GM23338 (cell line): ENCODE measurements at regions not wholly inside any gene's neighbourhood (a gene's known extent, or its start where the extent isn't known, plus 50 kb on each side); places are given as distances from the start of the nearest gene placed in this dataset.

ENCODE experiments used
- ATAC-seq: fragments of 200-7000 bp; cut with Tn5 transposase; 3 replicates; pipeline ENCODE4 v1.9.1; 2020
- DNase-seq: peaks from one replicate; pipeline ENCODE4 v3.0.0-alpha.2; 2015; ENCODE audit warnings: low spot score
- H2AFZ ChIP-seq: fragments of 200-600 bp; sonication (generic); 2 replicates; pipeline ENCODE4 v1.8.0; 2016; ENCODE audit warnings: antibody characterized with exemption, mild to moderate bottlenecking, moderate library complexity
- H3F3A ChIP-seq: fragments of 200-600 bp; sonication (generic); replicated peaks from 2 replicates; pipeline ENCODE4 v1.8.0; 2017; ENCODE audit warnings: antibody characterized with exemption, mixed run types, low read depth
- H3K27ac ChIP-seq: fragments of 200-600 bp; sonication (generic); 2 replicates; pipeline ENCODE4 v1.6.1; 2016; ENCODE audit warnings: low read depth
- H3K27me3 ChIP-seq: fragments of 200-600 bp; sonication (generic); 2 replicates; pipeline ENCODE4 v1.8.0; 2016; ENCODE audit warnings: mild to moderate bottlenecking, mixed run types, moderate library complexity; ENCODE audit not compliant: insufficient read depth
- H3K36me3 ChIP-seq: fragments of 200-600 bp; sonication (generic); 2 replicates; pipeline ENCODE4 v1.8.0; 2016; ENCODE audit warnings: mild to moderate bottlenecking; ENCODE audit not compliant: insufficient read depth
- H3K4me1 ChIP-seq: fragments of 200-600 bp; sonication (generic); 2 replicates; pipeline ENCODE4 v1.8.0; 2016; ENCODE audit warnings: mild to moderate bottlenecking, moderate library complexity; ENCODE audit not compliant: insufficient read depth
- H3K4me2 ChIP-seq: fragments of 200-600 bp; sonication (generic); 2 replicates; pipeline ENCODE4 v1.7.1; 2017; ENCODE audit warnings: mixed run types
- H3K4me3 ChIP-seq: fragments of 200-600 bp; sonication (generic); 2 replicates; pipeline ENCODE4 v1.6.1; 2016; ENCODE audit warnings: mixed run types
- H3K79me2 ChIP-seq: fragments of 200-600 bp; sonication (generic); replicated peaks from 2 replicates; pipeline ENCODE4 v1.8.0; 2017; ENCODE audit warnings: mild to moderate bottlenecking; ENCODE audit not compliant: insufficient read depth
- H3K9me2 ChIP-seq: fragments of 200-600 bp; sonication (generic); 2 replicates; pipeline ENCODE4 v1.8.0; 2017; ENCODE audit not compliant: insufficient read depth
- H4K20me1 ChIP-seq: fragments of 200-600 bp; sonication (generic); replicated peaks from 2 replicates; pipeline ENCODE4 v1.8.0; 2017; ENCODE audit warnings: mild to moderate bottlenecking; ENCODE audit not compliant: insufficient read depth
- H3K27ac Mint-ChIP-seq: 2 replicates; pipeline ENCODE4 v1.8.0; 2020; ENCODE audit warnings: inconsistent platforms, mild to moderate bottlenecking, moderate library complexity, mixed read lengths
- H3K27me3 Mint-ChIP-seq: 3 replicates; pipeline ENCODE4 v1.8.0; 2022; ENCODE audit warnings: low read depth, mild to moderate bottlenecking, moderate library complexity, mixed read lengths, inconsistent platforms; ENCODE audit not compliant: insufficient read depth, poor library complexity
- H3K36me3 Mint-ChIP-seq: 3 replicates; pipeline ENCODE4 v1.8.0; 2021; ENCODE audit warnings: low read depth, mild to moderate bottlenecking, inconsistent platforms, moderate library complexity, mixed read lengths
- H3K4me1 Mint-ChIP-seq: 3 replicates; pipeline ENCODE4 v1.8.0; 2020; ENCODE audit warnings: mild to moderate bottlenecking, inconsistent platforms, mixed read lengths
- H3K4me3 Mint-ChIP-seq: 3 replicates; pipeline ENCODE4 v1.8.0; 2021; ENCODE audit warnings: moderate library complexity, mild to moderate bottlenecking, inconsistent platforms, mixed read lengths
- H3K9me3 Mint-ChIP-seq: 3 replicates; pipeline ENCODE4 v1.8.0; 2020; ENCODE audit warnings: moderate library complexity, mild to moderate bottlenecking, inconsistent platforms, mixed read lengths
- EZH2 ChIP-seq: fragments of 200-600 bp; sonication (generic); IDR thresholded peaks from one replicate; pipeline ENCODE4 v1.8.0; 2017; ENCODE audit warnings: antibody characterized with exemption, mild to moderate bottlenecking, low read depth; ENCODE audit not compliant: unreplicated experiment
- EZH2phosphoT487 ChIP-seq: fragments of 200-600 bp; sonication (generic); IDR thresholded peaks from one replicate; pipeline ENCODE4 v1.8.1; 2018; ENCODE audit warnings: antibody characterized with exemption; ENCODE audit not compliant: unreplicated experiment
- JUNB ChIP-seq: IDR thresholded peaks from one replicate; pipeline ENCODE4 v1.6.1; 2016; ENCODE audit warnings: antibody characterized with exemption; ENCODE audit not compliant: unreplicated experiment
- ZNF331 ChIP-seq: fragments of 250-450 bp; sonication (Bioruptor Pico); IDR thresholded peaks from 2 replicates; pipeline ENCODE4 v1.5.0; 2020; ENCODE audit warnings: low read depth, mild to moderate bottlenecking, moderate library complexity
- TF ChIP-seq, protein P1 (sequence below): IDR thresholded peaks from one replicate; pipeline ENCODE4 v1.6.1; 2018; ENCODE audit warnings: antibody characterized with exemption; ENCODE audit not compliant: unreplicated experiment
- TF ChIP-seq, protein P2 (sequence below): IDR thresholded peaks from 2 replicates; pipeline ENCODE4 v1.6.1; 2016; ENCODE audit warnings: antibody characterized with exemption
- TF ChIP-seq, protein P3 (sequence below): fragments of 250-450 bp; sonication (Bioruptor Pico); IDR thresholded peaks from 2 replicates; pipeline ENCODE4 v1.5.0; 2020; ENCODE audit warnings: mild to moderate bottlenecking, moderate library complexity

DNA sequence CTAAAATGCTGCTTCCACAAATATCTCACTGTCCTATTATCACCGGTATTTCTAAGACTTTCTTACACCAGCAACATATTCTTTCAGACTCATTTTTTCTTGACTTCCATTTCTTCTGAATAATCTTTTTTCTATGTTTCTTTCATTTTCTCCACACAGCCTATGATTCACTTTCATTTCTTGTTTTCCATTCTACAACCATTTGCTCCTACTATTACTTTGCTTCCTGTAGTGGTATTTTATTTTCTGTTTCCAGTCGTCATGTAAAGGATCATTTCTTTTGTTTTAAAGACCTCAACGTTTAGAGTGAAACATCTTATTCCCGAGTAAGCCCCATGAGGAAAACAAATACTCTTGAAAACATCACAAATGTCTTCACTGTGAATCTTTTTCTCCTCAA, 182.2 kb upstream of the MDGA2 start (continued):
- TF ChIP-seq, protein P1, sequence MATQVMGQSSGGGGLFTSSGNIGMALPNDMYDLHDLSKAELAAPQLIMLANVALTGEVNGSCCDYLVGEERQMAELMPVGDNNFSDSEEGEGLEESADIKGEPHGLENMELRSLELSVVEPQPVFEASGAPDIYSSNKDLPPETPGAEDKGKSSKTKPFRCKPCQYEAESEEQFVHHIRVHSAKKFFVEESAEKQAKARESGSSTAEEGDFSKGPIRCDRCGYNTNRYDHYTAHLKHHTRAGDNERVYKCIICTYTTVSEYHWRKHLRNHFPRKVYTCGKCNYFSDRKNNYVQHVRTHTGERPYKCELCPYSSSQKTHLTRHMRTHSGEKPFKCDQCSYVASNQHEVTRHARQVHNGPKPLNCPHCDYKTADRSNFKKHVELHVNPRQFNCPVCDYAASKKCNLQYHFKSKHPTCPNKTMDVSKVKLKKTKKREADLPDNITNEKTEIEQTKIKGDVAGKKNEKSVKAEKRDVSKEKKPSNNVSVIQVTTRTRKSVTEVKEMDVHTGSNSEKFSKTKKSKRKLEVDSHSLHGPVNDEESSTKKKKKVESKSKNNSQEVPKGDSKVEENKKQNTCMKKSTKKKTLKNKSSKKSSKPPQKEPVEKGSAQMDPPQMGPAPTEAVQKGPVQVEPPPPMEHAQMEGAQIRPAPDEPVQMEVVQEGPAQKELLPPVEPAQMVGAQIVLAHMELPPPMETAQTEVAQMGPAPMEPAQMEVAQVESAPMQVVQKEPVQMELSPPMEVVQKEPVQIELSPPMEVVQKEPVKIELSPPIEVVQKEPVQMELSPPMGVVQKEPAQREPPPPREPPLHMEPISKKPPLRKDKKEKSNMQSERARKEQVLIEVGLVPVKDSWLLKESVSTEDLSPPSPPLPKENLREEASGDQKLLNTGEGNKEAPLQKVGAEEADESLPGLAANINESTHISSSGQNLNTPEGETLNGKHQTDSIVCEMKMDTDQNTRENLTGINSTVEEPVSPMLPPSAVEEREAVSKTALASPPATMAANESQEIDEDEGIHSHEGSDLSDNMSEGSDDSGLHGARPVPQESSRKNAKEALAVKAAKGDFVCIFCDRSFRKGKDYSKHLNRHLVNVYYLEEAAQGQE = no peak

DNA sequence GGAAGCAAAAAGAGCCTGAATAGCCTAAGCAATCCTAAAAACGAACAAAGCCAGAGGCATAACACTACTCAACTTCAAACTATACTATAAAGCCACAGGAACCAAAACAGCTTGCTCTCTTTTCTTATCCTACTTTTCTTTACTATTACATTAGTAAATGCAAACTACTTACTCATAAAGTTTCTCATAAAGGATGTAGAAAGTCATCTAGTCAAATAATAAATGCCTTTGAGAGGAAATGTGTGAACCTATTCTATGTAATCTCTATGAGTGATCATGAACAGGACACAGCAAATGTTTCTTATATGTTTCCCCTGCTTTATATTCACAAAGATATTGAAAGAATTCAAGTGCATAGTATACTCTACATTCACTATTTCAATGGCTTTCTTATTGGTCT, 176.9 kb upstream of the MDGA2 start:
- Histone ChIP-seq H3K4me3 (no peak overlapping the region), H3K4me2 (no peak overlapping the region), H3K27ac (no peak overlapping the region), H4K20me1 (no peaks in the 10 kb centered on the region), H3F3A (no peaks in the 10 kb centered on the region), H2AFZ (no peak overlapping the region), H3K27me3 (no peaks in the 10 kb centered on the region), H3K9me2 (no peaks in the 10 kb centered on the region; the same call in 1 of the 2 replicates), H3K36me3 (no peaks in the 10 kb centered on the region), H3K4me1 (no peaks in the 10 kb centered on the region), H3K79me2 (no peaks in the 10 kb centered on the region)
- ATAC-seq = no peak
- Mint-ChIP-seq H3K4me1 (no peaks in the 10 kb centered on the region), H3K36me3 (no peaks in the 10 kb centered on the region), H3K9me3 (no peaks in the 10 kb centered on the region), H3K27ac (no peak overlapping the region), H3K27me3 (no peaks in the 10 kb centered on the region), H3K4me3 (no peak overlapping the region)
- TF ChIP-seq ZNF331 (CRISPR knock-in tag) = no peak
- TF ChIP-seq, protein P1 = no peak
- no peak for TF ChIP-seq EZH2phosphoT487
- TF ChIP-seq JUNB = no peak
- TF ChIP-seq, protein P2, sequence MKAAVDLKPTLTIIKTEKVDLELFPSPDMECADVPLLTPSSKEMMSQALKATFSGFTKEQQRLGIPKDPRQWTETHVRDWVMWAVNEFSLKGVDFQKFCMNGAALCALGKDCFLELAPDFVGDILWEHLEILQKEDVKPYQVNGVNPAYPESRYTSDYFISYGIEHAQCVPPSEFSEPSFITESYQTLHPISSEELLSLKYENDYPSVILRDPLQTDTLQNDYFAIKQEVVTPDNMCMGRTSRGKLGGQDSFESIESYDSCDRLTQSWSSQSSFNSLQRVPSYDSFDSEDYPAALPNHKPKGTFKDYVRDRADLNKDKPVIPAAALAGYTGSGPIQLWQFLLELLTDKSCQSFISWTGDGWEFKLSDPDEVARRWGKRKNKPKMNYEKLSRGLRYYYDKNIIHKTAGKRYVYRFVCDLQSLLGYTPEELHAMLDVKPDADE = no peak
- TF ChIP-seq, protein P3, sequence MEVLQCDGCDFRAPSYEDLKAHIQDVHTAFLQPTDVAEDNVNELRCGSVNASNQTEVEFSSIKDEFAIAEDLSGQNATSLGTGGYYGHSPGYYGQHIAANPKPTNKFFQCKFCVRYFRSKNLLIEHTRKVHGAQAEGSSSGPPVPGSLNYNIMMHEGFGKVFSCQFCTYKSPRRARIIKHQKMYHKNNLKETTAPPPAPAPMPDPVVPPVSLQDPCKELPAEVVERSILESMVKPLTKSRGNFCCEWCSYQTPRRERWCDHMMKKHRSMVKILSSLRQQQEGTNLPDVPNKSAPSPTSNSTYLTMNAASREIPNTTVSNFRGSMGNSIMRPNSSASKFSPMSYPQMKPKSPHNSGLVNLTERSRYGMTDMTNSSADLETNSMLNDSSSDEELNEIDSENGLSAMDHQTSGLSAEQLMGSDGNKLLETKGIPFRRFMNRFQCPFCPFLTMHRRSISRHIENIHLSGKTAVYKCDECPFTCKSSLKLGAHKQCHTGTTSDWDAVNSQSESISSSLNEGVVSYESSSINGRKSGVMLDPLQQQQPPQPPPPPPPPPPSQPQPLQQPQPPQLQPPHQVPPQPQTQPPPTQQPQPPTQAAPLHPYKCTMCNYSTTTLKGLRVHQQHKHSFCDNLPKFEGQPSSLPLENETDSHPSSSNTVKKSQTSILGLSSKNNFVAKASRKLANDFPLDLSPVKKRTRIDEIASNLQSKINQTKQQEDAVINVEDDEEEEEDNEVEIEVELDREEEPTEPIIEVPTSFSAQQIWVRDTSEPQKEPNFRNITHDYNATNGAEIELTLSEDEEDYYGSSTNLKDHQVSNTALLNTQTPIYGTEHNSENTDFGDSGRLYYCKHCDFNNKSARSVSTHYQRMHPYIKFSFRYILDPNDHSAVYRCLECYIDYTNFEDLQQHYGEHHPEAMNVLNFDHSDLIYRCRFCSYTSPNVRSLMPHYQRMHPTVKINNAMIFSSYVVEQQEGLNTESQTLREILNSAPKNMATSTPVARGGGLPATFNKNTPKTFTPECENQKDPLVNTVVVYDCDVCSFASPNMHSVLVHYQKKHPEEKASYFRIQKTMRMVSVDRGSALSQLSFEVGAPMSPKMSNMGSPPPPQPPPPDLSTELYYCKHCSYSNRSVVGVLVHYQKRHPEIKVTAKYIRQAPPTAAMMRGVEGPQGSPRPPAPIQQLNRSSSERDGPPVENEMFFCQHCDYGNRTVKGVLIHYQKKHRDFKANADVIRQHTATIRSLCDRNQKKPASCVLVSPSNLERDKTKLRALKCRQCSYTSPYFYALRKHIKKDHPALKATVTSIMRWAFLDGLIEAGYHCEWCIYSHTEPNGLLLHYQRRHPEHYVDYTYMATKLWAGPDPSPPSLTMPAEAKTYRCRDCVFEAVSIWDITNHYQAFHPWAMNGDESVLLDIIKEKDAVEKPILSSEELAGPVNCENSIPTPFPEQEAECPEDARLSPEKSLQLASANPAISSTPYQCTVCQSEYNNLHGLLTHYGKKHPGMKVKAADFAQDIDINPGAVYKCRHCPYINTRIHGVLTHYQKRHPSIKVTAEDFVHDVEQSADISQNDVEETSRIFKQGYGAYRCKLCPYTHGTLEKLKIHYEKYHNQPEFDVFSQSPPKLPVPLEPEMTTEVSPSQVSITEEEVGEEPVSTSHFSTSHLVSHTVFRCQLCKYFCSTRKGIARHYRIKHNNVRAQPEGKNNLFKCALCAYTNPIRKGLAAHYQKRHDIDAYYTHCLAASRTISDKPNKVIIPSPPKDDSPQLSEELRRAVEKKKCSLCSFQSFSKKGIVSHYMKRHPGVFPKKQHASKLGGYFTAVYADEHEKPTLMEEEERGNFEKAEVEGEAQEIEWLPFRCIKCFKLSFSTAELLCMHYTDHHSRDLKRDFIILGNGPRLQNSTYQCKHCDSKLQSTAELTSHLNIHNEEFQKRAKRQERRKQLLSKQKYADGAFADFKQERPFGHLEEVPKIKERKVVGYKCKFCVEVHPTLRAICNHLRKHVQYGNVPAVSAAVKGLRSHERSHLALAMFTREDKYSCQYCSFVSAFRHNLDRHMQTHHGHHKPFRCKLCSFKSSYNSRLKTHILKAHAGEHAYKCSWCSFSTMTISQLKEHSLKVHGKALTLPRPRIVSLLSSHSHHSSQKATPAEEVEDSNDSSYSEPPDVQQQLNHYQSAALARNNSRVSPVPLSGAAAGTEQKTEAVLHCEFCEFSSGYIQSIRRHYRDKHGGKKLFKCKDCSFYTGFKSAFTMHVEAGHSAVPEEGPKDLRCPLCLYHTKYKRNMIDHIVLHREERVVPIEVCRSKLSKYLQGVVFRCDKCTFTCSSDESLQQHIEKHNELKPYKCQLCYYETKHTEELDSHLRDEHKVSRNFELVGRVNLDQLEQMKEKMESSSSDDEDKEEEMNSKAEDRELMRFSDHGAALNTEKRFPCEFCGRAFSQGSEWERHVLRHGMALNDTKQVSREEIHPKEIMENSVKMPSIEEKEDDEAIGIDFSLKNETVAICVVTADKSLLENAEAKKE (CRISPR knock-in tag) = no peak
- TF ChIP-seq EZH2 = no peak
- DNase-seq = no peak
